ENCODE measurements at regions not wholly inside any gene's neighbourhood (a gene's known extent, or its start where the extent isn't known, plus 50 kb on each side); places are given as distances from the start of the nearest gene placed in this dataset.

- DNase-seq (ENCODE audit: low spot score), result no peak
Observed at GRCh38 chr13:85663856-85664255, 135.4 kb downstream of the SLITRK6 start.

GRCh38 chr13:85662186-85662585 lies 137.0 kb downstream of the SLITRK6 start:
- no peak for DNase-seq (ENCODE audit: low spot score)

DNA sequence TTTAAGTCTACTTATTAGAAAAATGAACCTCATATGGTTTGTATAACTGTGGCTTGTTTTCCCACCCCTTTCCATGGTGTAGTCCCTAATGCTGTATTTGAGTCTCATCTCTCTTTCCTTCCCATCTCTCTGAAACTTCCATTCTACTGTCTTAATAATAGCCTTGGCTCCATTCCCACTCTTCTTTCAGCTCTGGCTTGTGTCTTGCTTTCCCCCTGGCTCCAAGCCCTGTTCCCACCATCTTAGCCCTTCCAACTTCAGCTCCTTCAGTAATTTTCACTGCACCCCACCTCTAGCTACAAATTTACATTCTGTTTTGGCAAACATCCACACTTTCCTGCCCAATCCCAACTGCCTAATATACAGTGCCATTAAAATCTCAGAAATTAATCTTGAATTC lies 137.5 kb downstream of the SLITRK6 start:
- DNase-seq (ENCODE audit: low spot score), result no peak

DNA sequence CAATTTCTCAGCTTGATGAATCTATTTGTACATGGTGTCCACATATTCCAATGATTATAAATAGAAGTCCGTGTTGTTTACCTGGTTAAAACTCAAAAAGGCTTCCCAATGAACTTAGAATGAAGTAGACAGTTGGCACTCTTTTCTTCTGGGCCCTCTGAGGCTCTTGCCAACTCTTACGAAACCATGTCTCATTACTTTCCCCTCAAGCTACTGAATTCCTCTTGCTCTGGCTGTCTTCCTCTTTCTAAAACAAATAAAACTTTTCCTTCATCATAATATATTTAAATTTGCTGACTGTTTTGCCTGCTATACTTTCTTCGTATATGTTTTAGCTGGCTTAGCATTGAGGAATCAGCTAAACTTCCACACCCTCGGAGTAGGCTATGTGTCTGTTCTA lies 139.7 kb downstream of the SLITRK6 start:
- DNase-seq (ENCODE audit: low spot score), result no peak

GRCh38 chr13:85657942-85658341 lies 141.3 kb downstream of the SLITRK6 start:
- DNase-seq (ENCODE audit: low spot score), result no peak

GRCh38 chr13:85655040-85655439 lies 144.2 kb downstream of the SLITRK6 start:
- DNase-seq (ENCODE audit: low spot score), result no peak

GRCh38 chr13:85654227-85654626 lies 145.0 kb downstream of the SLITRK6 start:
- no peak for DNase-seq (ENCODE audit: low spot score)

GRCh38 chr13:85653681-85654080 lies 145.5 kb downstream of the SLITRK6 start:
- DNase-seq (ENCODE audit: low spot score), result no peak

GRCh38 chr13:85652491-85652890 lies 146.7 kb downstream of the SLITRK6 start:
- no peak for DNase-seq (ENCODE audit: low spot score)

- no peak for DNase-seq (ENCODE audit: low spot score)
Observed at GRCh38 chr13:85651440-85651839, 147.8 kb downstream of the SLITRK6 start.

DNA sequence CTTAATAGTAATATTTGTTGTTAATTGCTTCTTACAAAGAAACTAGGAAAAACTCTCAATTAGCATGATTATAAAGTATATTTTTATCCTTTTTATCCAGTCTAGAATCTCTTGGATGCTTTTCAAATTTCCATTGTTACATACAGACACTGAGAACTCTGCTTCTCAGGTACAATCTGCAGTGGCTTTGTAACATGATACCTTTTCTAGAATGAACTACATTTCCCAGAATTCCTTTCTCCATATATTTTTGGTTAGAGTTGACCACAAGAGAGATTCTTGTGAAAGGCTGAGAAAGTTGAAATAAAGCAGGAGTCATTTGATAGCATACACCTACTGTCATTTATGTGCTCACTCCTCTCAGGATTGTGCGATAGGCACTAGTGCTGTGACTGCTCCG lies 148.6 kb downstream of the SLITRK6 start:
- no peak for DNase-seq (ENCODE audit: low spot score)

GRCh38 chr13:85640727-85641126 lies 158.5 kb downstream of the SLITRK6 start:
- no peak for DNase-seq (ENCODE audit: low spot score)

DNA sequence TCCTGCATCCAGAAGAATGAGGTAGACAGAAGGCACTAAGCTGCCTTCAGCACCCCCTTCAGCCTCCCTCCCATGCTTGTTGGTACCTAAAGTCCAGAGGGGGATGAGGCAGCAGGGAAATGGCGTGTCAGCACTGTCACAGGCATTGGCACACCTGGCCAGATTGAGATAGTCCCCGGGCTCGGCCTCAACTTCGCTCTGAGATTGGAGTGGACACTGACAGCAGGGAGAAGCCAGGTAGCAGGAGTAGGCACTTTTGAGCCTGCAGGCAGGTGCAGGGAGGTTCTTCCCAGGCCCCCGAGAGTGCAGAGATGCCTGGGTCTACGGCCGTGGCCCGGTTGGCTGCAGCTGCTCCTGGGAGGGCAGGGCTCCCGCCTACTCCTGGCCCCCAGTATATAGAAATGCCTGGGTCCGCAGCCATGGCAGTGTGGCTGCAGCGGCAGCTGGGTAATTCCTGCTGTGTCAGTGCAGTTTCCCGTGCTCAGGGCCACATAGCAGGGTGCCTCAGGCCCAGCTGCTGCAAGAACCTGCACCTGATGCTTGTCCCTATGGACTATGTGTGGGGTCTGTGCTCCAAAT lies 160.3 kb downstream of the SLITRK6 start:
- no peak for DNase-seq (ENCODE audit: low spot score)

DNA sequence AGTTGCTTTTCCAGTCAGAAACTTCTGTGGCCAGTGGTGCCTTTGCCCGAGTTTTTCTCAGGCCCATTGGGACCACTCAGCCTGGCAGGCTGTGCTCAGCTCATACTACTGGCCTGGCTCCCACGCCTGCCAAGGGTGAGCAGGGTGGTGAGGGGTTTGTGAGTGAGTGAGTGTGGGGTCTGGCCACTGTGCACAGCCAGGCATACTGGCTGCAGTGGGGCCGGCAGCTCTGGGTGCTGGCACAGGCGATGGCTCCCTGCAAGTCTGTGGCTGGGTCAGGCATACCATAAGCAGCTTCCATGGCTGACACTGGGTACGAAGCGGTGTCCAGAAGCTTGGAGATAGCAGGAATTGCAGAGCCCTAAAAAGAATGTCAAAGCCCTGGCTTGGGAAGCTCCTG lies 161.0 kb downstream of the SLITRK6 start:
- no peak for DNase-seq (ENCODE audit: low spot score)

DNA sequence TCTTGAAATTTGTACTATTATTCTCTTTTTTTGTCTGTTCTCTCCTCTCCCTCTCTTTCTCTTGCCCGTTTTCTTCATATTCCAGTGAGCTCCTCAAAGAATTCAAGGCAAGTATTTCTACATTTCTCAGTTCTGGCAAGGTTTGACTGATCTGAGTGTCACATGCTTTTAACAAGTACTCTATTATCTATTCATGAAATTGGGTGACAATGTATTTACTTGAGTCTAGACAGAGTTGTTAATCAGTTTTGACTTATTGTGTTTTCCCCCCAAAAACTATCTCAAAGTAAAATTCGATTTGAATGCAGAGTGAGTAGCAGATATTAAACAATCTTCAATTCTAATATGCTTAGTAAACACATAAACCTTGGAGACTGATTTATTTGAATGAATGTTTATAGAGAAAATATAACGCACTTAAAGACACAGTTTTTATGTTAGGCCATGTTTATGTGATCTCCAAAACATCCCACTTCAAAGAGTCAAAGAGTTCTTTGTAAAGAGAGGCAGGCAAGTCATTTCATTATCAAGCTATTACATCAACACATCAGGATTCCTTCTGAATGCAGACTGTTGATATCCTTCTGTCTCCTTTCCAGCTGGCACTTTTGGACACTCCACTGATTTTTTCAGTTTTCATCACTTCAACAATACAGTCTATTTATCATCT lies 166.6 kb downstream of the SLITRK6 start:
- no peak for DNase-seq (ENCODE audit: low spot score)

- DNase-seq (ENCODE audit: low spot score), result no peak
Observed at GRCh38 chr13:85631801-85632200, 167.4 kb downstream of the SLITRK6 start.

- no peak for DNase-seq (ENCODE audit: low spot score)
Observed at GRCh38 chr13:85626603-85627002, 172.6 kb downstream of the SLITRK6 start.

DNA sequence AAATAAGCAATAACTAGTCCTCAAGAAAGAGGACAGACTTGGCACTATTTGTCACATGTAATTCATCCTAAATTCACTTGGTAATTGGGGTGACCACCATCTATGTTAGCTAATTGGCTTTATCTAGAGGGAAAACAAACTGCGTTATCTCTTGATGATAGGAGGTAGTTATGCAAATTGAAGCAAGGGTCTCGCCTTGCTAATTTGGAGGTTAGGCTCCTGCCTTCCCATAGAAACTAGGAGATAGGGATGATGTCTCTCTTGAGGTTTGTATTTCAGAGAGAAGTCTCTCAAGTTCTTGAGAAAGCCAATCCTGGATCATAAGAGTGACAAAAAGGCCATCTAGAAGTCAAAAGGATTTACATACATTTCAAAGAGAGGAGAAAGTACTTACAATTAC lies 179.9 kb downstream of the SLITRK6 start:
- DNase-seq (ENCODE audit: low spot score), result no peak

DNA sequence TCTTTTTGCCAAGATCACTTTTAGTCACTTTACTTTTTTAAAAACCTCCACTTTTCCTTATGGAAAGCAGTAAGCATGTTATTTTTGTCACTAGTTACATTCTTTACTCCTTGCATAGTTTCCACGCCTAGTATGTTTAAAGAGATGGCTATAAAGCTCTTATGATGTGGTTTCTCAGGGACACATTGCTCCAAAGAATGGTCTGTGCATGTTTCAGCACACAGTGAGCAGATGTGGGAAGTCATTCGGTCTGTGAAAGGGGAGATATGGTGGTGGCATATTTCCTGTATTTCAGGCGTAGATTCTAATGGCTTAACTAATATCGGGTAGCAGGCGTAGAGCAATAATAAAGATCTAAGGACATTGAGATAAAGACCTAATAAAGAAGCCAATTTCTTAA lies 180.7 kb downstream of the SLITRK6 start:
- no peak for DNase-seq (ENCODE audit: low spot score)

GRCh38 chr13:85616275-85616674 lies 182.9 kb downstream of the SLITRK6 start:
- no peak for DNase-seq (ENCODE audit: low spot score)

- DNase-seq (ENCODE audit: low spot score), result no peak
Observed at GRCh38 chr13:85615031-85615430, 184.2 kb downstream of the SLITRK6 start.

- no peak for DNase-seq (ENCODE audit: low spot score)
Observed at GRCh38 chr13:85610024-85610423, 189.2 kb downstream of the SLITRK6 start.

DNA sequence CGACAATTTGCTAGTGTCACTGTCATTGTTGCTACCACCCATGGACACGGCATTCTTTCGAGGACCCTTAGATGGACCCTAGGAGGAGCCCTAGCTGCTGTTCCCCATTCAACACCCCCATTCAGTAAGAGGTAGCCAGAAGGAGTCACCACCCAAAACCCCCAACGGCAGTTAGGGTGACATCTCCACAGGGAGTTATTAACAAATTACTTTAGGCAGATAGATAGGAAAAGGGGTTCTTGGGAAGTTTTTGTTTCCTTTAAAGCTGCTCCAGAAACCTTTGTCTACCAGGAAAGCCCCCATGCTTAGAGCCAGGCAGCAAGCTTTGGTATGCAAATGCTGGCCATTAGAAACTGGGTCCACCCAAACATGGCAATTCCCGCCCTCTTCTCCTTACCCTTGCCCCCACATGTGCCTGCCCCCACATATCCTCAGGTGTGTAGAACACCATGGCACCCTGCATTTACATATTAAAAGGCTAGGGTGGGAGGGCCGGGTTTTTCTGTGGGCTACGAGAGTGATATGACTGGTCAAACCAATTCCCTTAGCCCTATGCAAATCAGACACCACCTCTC lies 190.9 kb downstream of the SLITRK6 start:
- no peak for DNase-seq (ENCODE audit: low spot score)

DNA sequence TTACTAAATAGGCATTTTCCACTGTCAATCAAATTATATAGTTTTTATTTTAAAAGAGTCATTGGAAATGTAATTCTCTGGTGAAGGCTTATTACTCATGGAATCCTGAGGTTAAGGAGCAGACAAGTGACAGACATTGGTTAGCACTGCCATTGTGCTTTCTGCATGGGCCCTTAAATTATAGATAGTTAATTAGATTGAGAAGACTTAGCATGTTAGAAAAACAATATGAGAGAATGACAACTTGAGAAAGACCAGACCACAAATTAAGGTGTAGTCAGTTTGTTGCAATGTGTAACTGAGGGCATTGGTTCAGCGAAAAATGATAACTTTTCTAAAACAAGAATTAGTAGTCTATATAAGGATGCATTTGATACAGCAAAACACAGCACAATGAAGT lies 195.5 kb downstream of the SLITRK6 start:
- no peak for DNase-seq (ENCODE audit: low spot score)
